BLaER1 treated with 17β-estradiol and CSF1 and Interleukin-3, amounts not matched to agents 10 nM and 100 nM (cell line): ENCODE measurements at regions not wholly inside any gene's neighbourhood (a gene's known extent, or its start where the extent isn't known, plus 50 kb on each side); places are given as distances from the start of the nearest gene placed in this dataset.

Source experiments
- H3K27ac ChIP-seq, 11 experiments: shearing (Covaris generic); formaldehyde crosslinking; 2 replicates each; pipeline ENCODE4 v1.8.1; 2022
- H3K27me3 ChIP-seq, 11 experiments: shearing (Covaris generic); formaldehyde crosslinking; 2 replicates each; pipeline ENCODE4 v1.8.1; 2022
- H3K36me3 ChIP-seq, 11 experiments: shearing (Covaris generic); formaldehyde crosslinking; 2 replicates each; pipeline ENCODE4 v1.8.1; 2022
- H3K4me1 ChIP-seq, 10 experiments: shearing (Covaris generic); formaldehyde crosslinking; 2 replicates each; pipeline ENCODE4 v1.8.1; 2022
- H3K4me2 ChIP-seq, 11 experiments: shearing (Covaris generic); formaldehyde crosslinking; 2 replicates each; pipeline ENCODE4 v1.8.1; 2022
- H3K4me3 ChIP-seq, 10 experiments: shearing (Covaris generic); formaldehyde crosslinking; 2 replicates each; pipeline ENCODE4 v1.8.1; 2022
- H3K9ac ChIP-seq, 11 experiments: shearing (Covaris generic); formaldehyde crosslinking; 2 replicates each; pipeline ENCODE4 v1.8.1; 2022
- H3K9me3 ChIP-seq, 11 experiments: shearing (Covaris generic); formaldehyde crosslinking; replicated peaks in 1 of 11; 2 replicates each; pipeline ENCODE4 v1.8.1; 2022
- H4K20me1 ChIP-seq, 11 experiments: shearing (Covaris generic); formaldehyde crosslinking; 2 replicates each; pipeline ENCODE4 v1.8.1; 2022
- Cebpa-rat ChIP-seq, 11 experiments: shearing (Covaris generic); IDR thresholded peaks; 2 replicates each; pipeline ENCODE4 v1.8.1; 2022

GRCh38 chr4:143109376-143109775 lies 75.3 kb upstream of the USP38 start:
- Histone ChIP-seq H3K27me3 (no peaks in the 10 kb centered on the region), H3K27ac (no peak overlapping the region), H3K9me3 (no peaks in the 10 kb centered on the region), H3K4me2 (no peak overlapping the region), H3K9ac (no peak overlapping the region), H3K4me1 (no peaks in the 10 kb centered on the region), H3K4me3 (no peak overlapping the region), H4K20me1 (no peaks in the 10 kb centered on the region), H3K36me3 (no peaks in the 10 kb centered on the region)
- TF ChIP-seq Cebpa-rat (IDR thresholded peaks at IDR 0.05), result no peak

- no peak overlapping the region for H3K4me3 ChIP-seq
- H4K20me1 ChIP-seq, result no peaks in the 10 kb centered on the region
- no peak for TF ChIP-seq Cebpa-rat (IDR thresholded peaks at IDR 0.05)
- H3K27me3 ChIP-seq, result no peaks in the 10 kb centered on the region
- no peak overlapping the region for H3K9ac ChIP-seq
- no peaks in the 10 kb centered on the region for H3K9me3 ChIP-seq
- H3K36me3 ChIP-seq, result no peaks in the 10 kb centered on the region
- peaks cover 0 to 6% (median 0%) of the 10 kb centered on the region in 10 experiments; a peak in 3 of 20 replicates for H3K4me1 ChIP-seq
- peak overlapping the region in 3 of 11 experiments; percentile 10 to 23 (median 12); a peak in 2 of 22 replicates for H3K4me2 ChIP-seq
- no peak overlapping the region for H3K27ac ChIP-seq
Measured at GRCh38 chr4:143118663-143119062, 66.1 kb upstream of the USP38 start.

- H3K9me3 ChIP-seq, result peaks cover 4 to 11% (median 9%) of the 10 kb centered on the region in 11 experiments; a peak in 12 of 22 replicates
- H3K36me3 ChIP-seq, result no peaks in the 10 kb centered on the region
- no peak overlapping the region for H3K9ac ChIP-seq
- no peak overlapping the region for H3K27ac ChIP-seq
- no peaks in the 10 kb centered on the region for H3K27me3 ChIP-seq
- no peaks in the 10 kb centered on the region for H3K4me1 ChIP-seq
- no peak overlapping the region for H3K4me2 ChIP-seq
- no peak for TF ChIP-seq Cebpa-rat (IDR thresholded peaks at IDR 0.05)
- no peak overlapping the region for H3K4me3 ChIP-seq
- H4K20me1 ChIP-seq, result no peaks in the 10 kb centered on the region
Measured at GRCh38 chr4:143127621-143128020, 57.1 kb upstream of the USP38 start.

GRCh38 chr4:143133977-143134376 lies 50.7 kb upstream of the USP38 start:
- H3K27me3 ChIP-seq, result no peaks in the 10 kb centered on the region
- H3K36me3 ChIP-seq, result no peaks in the 10 kb centered on the region
- no peaks in the 10 kb centered on the region for H4K20me1 ChIP-seq
- no peak overlapping the region for H3K9ac ChIP-seq
- H3K27ac ChIP-seq, result no peak overlapping the region
- H3K4me3 ChIP-seq, result no peak overlapping the region
- no peak overlapping the region for H3K4me2 ChIP-seq
- no peaks in the 10 kb centered on the region for H3K9me3 ChIP-seq
- no peaks in the 10 kb centered on the region for H3K4me1 ChIP-seq
- TF ChIP-seq Cebpa-rat (IDR thresholded peaks at IDR 0.05), result no peak
